SK-N-SH treated with all-trans-retinoic acid at 6 μM for 48 hours (cell line): ENCODE measurements at regions not wholly inside any gene's neighbourhood (a gene's known extent, or its start where the extent isn't known, plus 50 kb on each side); places are given as distances from the start of the nearest gene placed in this dataset.
"Not testable (repeated sequence)": the region's sequence is repeated elsewhere in the genome, so short reads cannot be mapped to it uniquely, and the experiment has no call there.

Experiments used
- ATAC-seq: fragments of 200-7000 bp; cut with Tn5 transposase; 3 replicates; pipeline ENCODE4 v1.9.1; 2020; ENCODE audit warnings: mild to moderate bottlenecking, moderate library complexity
- ARNTL ChIP-seq: fragments of 450-650 bp; formaldehyde crosslinking; IDR thresholded peaks from 2 replicates; pipeline ENCODE4 v1.5.0; 2020; ENCODE audit warnings: low read depth, mild to moderate bottlenecking, moderate library complexity, borderline replicate concordance
- BACH2 ChIP-seq: fragments of 250-450 bp; sonication (Bioruptor Pico); IDR thresholded peaks from 2 replicates; pipeline ENCODE4 v1.9.0; 2021; ENCODE audit warnings: mild to moderate bottlenecking, borderline replicate concordance
- CSDC2 ChIP-seq: fragments of 250-450 bp; sonication (Bioruptor Pico); IDR thresholded peaks from 2 replicates; pipeline ENCODE4 v1.5.0; 2020; ENCODE audit warnings: mild to moderate bottlenecking, moderate library complexity
- ESRRG ChIP-seq: fragments of 250-450 bp; sonication (Bioruptor Pico); IDR thresholded peaks from 2 replicates; pipeline ENCODE4 v1.6.1; 2021; ENCODE audit warnings: mild to moderate bottlenecking
- GLIS3 ChIP-seq: fragments of 250-450 bp; sonication (Bioruptor Pico); IDR thresholded peaks from 2 replicates; pipeline ENCODE4 v1.5.0; 2020; ENCODE audit warnings: mild to moderate bottlenecking, moderate library complexity
- ISL1 ChIP-seq: fragments of 250-450 bp; sonication (Bioruptor Pico); IDR thresholded peaks from 2 replicates; pipeline ENCODE4 v2.1.2; 2022; ENCODE audit warnings: mild to moderate bottlenecking, moderate library complexity
- OSR1 ChIP-seq: fragments of 250-450 bp; sonication (Bioruptor Pico); IDR thresholded peaks from 2 replicates; pipeline ENCODE4 v1.8.0; 2022; ENCODE audit warnings: moderate library complexity, mild to moderate bottlenecking, inconsistent platforms
- PATZ1 ChIP-seq: fragments of 250-450 bp; sonication (Bioruptor Pico); IDR thresholded peaks from 2 replicates; pipeline ENCODE4 v1.8.0; 2020; ENCODE audit warnings: mild to moderate bottlenecking, moderate library complexity, borderline replicate concordance
- POU6F1 ChIP-seq: fragments of 250-450 bp; sonication (Bioruptor Pico); IDR thresholded peaks from 2 replicates; pipeline ENCODE4 v1.8.0; 2021; ENCODE audit warnings: low read depth, mild to moderate bottlenecking, moderate library complexity, borderline replicate concordance
- PPARA ChIP-seq: fragments of 250-450 bp; sonication (Bioruptor Pico); IDR thresholded peaks from 2 replicates; pipeline ENCODE4 v1.5.0; 2020; ENCODE audit warnings: mild to moderate bottlenecking, borderline replicate concordance
- RARB ChIP-seq: fragments of 250-450 bp; sonication (Bioruptor Pico); IDR thresholded peaks from 2 replicates; pipeline ENCODE4 v1.8.0; 2021; ENCODE audit warnings: mild to moderate bottlenecking, moderate library complexity
- SNAI2 ChIP-seq: fragments of 250-450 bp; sonication (Bioruptor Pico); IDR thresholded peaks from 2 replicates; pipeline ENCODE4 v1.5.0; 2020; ENCODE audit warnings: mild to moderate bottlenecking, moderate library complexity
- TCF4 ChIP-seq: fragments of 250-450 bp; sonication (Bioruptor Pico); IDR thresholded peaks from 2 replicates; pipeline ENCODE4 v1.8.0; 2021; ENCODE audit warnings: mild to moderate bottlenecking, moderate library complexity, borderline replicate concordance
- TOX ChIP-seq: fragments of 250-450 bp; sonication (Bioruptor Pico); IDR thresholded peaks from 2 replicates; pipeline ENCODE4 v1.8.0; 2021; ENCODE audit warnings: mild to moderate bottlenecking, moderate library complexity, borderline replicate concordance
- ZC3H10 ChIP-seq: fragments of 250-450 bp; sonication (Bioruptor Pico); IDR thresholded peaks from 2 replicates; pipeline ENCODE4 v1.5.1; 2021; ENCODE audit warnings: mild to moderate bottlenecking, moderate library complexity
- ZFP3 ChIP-seq: fragments of 250-450 bp; sonication (Bioruptor Pico); IDR thresholded peaks from 2 replicates; pipeline ENCODE4 v1.5.0; 2020; ENCODE audit warnings: mild to moderate bottlenecking, moderate library complexity
- ZNF565 ChIP-seq: fragments of 450-650 bp; formaldehyde crosslinking; conservative IDR thresholded peaks from 2 replicates; pipeline ENCODE4 v1.5.0; 2020; ENCODE audit warnings: low read depth, mild to moderate bottlenecking, moderate library complexity
- ZNF70 ChIP-seq: fragments of 450-650 bp; formaldehyde crosslinking; IDR thresholded peaks from 2 replicates; pipeline ENCODE4 v1.5.0; 2020; ENCODE audit warnings: mild to moderate bottlenecking, moderate library complexity
- ZNF8 ChIP-seq: fragments of 450-650 bp; formaldehyde crosslinking; IDR thresholded peaks from 2 replicates; pipeline ENCODE4 v1.5.0; 2020; ENCODE audit warnings: mild to moderate bottlenecking, moderate library complexity
- TF ChIP-seq, protein P1 (sequence below): fragments of 250-450 bp; sonication (Bioruptor Pico); IDR thresholded peaks from 2 replicates; pipeline ENCODE4 v1.5.1; 2020; ENCODE audit warnings: low read depth, mild to moderate bottlenecking, moderate library complexity
- TF ChIP-seq, protein P2 (sequence below): fragments of 250-450 bp; sonication (Bioruptor Pico); IDR thresholded peaks from 2 replicates; pipeline ENCODE4 v1.5.0; 2020; ENCODE audit warnings: mild to moderate bottlenecking, moderate library complexity

- no peak for TF ChIP-seq TCF4 (CRISPR knock-in tag)
- TF ChIP-seq POU6F1 (CRISPR knock-in tag), result no peak
- TF ChIP-seq OSR1 (CRISPR knock-in tag), result no peak
- TF ChIP-seq GLIS3 (CRISPR knock-in tag), result no peak
- TF ChIP-seq, protein P1, sequence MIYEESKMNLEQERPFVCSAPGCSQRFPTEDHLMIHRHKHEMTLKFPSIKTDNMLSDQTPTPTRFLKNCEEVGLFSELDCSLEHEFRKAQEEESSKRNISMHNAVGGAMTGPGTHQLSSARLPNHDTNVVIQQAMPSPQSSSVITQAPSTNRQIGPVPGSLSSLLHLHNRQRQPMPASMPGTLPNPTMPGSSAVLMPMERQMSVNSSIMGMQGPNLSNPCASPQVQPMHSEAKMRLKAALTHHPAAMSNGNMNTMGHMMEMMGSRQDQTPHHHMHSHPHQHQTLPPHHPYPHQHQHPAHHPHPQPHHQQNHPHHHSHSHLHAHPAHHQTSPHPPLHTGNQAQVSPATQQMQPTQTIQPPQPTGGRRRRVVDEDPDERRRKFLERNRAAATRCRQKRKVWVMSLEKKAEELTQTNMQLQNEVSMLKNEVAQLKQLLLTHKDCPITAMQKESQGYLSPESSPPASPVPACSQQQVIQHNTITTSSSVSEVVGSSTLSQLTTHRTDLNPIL, result no peak
- no peak for TF ChIP-seq BACH2
- TF ChIP-seq ISL1, result no peak
- TF ChIP-seq ZNF70 (CRISPR knock-in tag), result no peak
- no peak for TF ChIP-seq RARB
- no peak for TF ChIP-seq TOX (CRISPR knock-in tag)
- TF ChIP-seq CSDC2 (CRISPR knock-in tag), result no peak
- no peak for TF ChIP-seq ZFP3 (CRISPR knock-in tag)
- no peak for TF ChIP-seq ZC3H10 (CRISPR knock-in tag)
- TF ChIP-seq, all 23 proteins: peak for 0
- no peak for ATAC-seq
Measured at GRCh38 chr7:89714131-89714530, 440.1 kb upstream of the STEAP1 start.

- ATAC-seq, result not testable (repeated sequence)
Measured at GRCh38 chr7:89718941-89719340, 435.3 kb upstream of the STEAP1 start.

- TF ChIP-seq ESRRG (CRISPR knock-in tag) (no peak), PPARA (CRISPR knock-in tag) (no peak), CSDC2 (CRISPR knock-in tag) (no peak), ZNF8 (CRISPR knock-in tag) (no peak), TOX (CRISPR knock-in tag) (no peak), ZNF70 (CRISPR knock-in tag) (no peak), BACH2 (no peak), ARNTL (CRISPR knock-in tag) (no peak), ZFP3 (CRISPR knock-in tag) (no peak), ZC3H10 (CRISPR knock-in tag) (no peak), ZNF565 (no peak), POU6F1 (CRISPR knock-in tag) (no peak), SNAI2 (CRISPR knock-in tag) (no peak)
- TF ChIP-seq, protein P1, result no peak
- TF ChIP-seq, protein P2, sequence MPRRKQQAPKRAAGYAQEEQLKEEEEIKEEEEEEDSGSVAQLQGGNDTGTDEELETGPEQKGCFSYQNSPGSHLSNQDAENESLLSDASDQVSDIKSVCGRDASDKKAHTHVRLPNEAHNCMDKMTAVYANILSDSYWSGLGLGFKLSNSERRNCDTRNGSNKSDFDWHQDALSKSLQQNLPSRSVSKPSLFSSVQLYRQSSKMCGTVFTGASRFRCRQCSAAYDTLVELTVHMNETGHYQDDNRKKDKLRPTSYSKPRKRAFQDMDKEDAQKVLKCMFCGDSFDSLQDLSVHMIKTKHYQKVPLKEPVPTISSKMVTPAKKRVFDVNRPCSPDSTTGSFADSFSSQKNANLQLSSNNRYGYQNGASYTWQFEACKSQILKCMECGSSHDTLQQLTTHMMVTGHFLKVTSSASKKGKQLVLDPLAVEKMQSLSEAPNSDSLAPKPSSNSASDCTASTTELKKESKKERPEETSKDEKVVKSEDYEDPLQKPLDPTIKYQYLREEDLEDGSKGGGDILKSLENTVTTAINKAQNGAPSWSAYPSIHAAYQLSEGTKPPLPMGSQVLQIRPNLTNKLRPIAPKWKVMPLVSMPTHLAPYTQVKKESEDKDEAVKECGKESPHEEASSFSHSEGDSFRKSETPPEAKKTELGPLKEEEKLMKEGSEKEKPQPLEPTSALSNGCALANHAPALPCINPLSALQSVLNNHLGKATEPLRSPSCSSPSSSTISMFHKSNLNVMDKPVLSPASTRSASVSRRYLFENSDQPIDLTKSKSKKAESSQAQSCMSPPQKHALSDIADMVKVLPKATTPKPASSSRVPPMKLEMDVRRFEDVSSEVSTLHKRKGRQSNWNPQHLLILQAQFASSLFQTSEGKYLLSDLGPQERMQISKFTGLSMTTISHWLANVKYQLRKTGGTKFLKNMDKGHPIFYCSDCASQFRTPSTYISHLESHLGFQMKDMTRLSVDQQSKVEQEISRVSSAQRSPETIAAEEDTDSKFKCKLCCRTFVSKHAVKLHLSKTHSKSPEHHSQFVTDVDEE (CRISPR knock-in tag), result no peak
- no peak for ATAC-seq
Measured at GRCh38 chr7:89728481-89728880, 425.8 kb upstream of the STEAP1 start.

DNA sequence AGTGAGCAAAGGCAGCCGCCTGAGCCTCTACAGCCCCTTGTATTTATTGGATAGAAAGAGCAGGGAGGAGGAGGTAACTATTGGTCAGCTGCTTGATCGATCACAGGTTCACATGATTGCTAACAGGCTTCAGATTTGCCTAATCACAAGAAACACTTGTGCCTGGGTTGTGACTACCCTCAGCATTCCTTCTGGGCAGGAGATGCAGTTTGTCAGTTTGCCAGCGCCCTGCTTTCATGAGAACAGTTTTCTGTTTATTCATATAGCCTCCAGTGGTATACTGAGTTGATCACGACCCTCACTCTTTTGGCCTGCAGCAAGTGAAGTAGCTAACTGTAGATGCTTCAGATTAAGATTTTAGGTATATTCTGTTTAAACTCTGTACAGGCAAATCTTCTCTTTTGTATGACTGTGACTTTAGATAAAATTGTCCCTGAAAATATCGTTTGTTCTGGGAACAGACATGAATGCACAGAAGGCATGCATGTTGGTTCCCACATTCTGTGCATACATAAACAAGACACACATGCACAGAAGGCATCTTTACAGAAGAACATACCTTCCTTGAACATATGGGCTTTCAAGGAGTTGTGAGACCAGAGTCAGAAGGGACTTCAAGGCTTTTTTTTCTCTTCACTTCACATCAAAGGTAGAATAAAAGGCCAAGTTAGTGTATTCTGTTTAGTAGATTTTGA is 422.4 kb upstream of the STEAP1 start:
- no peak for ATAC-seq
- no peak for TF ChIP-seq TCF4 (CRISPR knock-in tag)
- no peak for TF ChIP-seq PPARA (CRISPR knock-in tag)
- TF ChIP-seq, protein P2 (CRISPR knock-in tag), result no peak
- no peak for TF ChIP-seq SNAI2 (CRISPR knock-in tag)
- TF ChIP-seq BACH2, result no peak
- no peak for TF ChIP-seq ARNTL (CRISPR knock-in tag)
- no peak for TF ChIP-seq ZC3H10 (CRISPR knock-in tag)
- no peak for TF ChIP-seq PATZ1 (CRISPR knock-in tag)
- TF ChIP-seq ESRRG (CRISPR knock-in tag), result no peak
- no peak for TF ChIP-seq ZNF8 (CRISPR knock-in tag)
